Neural progenitor cell (in vitro differentiated cells): ENCODE measurements at regions not wholly inside any gene's neighbourhood (a gene's known extent, or its start where the extent isn't known, plus 50 kb on each side); places are given as distances from the start of the nearest gene placed in this dataset.

ENCODE experiments used
- EZH2phosphoT487 ChIP-seq: fragments of 200-600 bp; sonication (generic); IDR thresholded peaks from 2 replicates; pipeline ENCODE4 v1.6.1; 2017; ENCODE audit warnings: antibody characterized with exemption
- TF ChIP-seq, protein P1 (sequence below): fragments of 200-600 bp; sonication (generic); IDR thresholded peaks from 2 replicates; pipeline ENCODE4 v1.5.1; 2017; ENCODE audit warnings: antibody characterized with exemption, mild to moderate bottlenecking

DNA sequence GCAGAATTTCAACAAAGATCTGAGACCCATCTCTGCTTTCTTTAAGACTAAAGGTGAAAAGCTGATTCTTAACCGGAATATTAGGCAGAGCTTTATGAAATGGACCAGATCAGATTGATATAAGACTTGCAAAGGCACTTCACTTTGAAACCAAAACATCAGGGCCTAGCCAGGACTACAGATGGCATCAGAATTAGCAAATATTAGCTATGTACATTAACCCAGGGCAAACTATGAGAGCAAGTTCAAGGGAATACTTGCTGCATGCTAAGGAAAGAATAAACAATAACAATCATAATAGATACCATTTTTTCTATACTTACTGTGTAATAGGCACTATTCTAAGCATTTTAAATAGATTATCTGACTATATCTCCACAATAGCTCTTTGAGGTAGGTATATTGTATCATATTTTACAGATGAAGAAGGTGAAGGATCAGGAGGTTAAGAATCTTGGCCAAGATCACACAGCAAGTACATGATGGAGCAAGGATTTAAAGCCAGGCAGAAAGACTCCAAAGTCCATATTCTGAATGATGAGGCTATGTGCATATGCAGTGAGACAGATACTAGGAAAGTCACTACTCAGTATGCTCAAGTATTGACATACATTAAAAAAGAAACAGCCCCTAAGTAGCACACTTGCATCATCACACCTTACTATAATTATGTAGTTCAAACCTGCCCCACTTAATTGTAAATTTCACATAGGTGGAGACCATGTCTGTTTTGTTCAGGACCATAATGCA lies 209.3 kb upstream of the PKN2 start:
- TF ChIP-seq, protein P1, sequence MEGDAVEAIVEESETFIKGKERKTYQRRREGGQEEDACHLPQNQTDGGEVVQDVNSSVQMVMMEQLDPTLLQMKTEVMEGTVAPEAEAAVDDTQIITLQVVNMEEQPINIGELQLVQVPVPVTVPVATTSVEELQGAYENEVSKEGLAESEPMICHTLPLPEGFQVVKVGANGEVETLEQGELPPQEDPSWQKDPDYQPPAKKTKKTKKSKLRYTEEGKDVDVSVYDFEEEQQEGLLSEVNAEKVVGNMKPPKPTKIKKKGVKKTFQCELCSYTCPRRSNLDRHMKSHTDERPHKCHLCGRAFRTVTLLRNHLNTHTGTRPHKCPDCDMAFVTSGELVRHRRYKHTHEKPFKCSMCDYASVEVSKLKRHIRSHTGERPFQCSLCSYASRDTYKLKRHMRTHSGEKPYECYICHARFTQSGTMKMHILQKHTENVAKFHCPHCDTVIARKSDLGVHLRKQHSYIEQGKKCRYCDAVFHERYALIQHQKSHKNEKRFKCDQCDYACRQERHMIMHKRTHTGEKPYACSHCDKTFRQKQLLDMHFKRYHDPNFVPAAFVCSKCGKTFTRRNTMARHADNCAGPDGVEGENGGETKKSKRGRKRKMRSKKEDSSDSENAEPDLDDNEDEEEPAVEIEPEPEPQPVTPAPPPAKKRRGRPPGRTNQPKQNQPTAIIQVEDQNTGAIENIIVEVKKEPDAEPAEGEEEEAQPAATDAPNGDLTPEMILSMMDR, result no peak
- no peak for TF ChIP-seq EZH2phosphoT487
